GM13977 (cell line): ENCODE measurements at regions not wholly inside any gene's neighbourhood (a gene's known extent, or its start where the extent isn't known, plus 50 kb on each side); places are given as distances from the start of the nearest gene placed in this dataset.

Source experiments
- DNase-seq: peaks from one replicate; pipeline ENCODE4 v3.0.0; 2012; ENCODE audit warnings: low spot score
- in situ Hi-C: fragments of 300-500 bp; cut with MboI; formaldehyde crosslinking; loops from one replicate; pipeline ENCODE4 v1.12.0; 2022; ENCODE audit warnings: low sequenced_read_pairs, low pct_unique_long_range_greater_than_20kb, mixed read lengths, inconsistent platforms; ENCODE audit not compliant: unreplicated experiment
- TF ChIP-seq, protein P1 (sequence below): IDR thresholded peaks from 2 replicates; pipeline ENCODE4 v1.5.1; 2012; ENCODE audit warnings: mild to moderate bottlenecking, control low read depth; ENCODE audit not compliant: insufficient read depth; ENCODE audit errors: extremely low read depth, missing control alignments

- TF ChIP-seq, protein P1, sequence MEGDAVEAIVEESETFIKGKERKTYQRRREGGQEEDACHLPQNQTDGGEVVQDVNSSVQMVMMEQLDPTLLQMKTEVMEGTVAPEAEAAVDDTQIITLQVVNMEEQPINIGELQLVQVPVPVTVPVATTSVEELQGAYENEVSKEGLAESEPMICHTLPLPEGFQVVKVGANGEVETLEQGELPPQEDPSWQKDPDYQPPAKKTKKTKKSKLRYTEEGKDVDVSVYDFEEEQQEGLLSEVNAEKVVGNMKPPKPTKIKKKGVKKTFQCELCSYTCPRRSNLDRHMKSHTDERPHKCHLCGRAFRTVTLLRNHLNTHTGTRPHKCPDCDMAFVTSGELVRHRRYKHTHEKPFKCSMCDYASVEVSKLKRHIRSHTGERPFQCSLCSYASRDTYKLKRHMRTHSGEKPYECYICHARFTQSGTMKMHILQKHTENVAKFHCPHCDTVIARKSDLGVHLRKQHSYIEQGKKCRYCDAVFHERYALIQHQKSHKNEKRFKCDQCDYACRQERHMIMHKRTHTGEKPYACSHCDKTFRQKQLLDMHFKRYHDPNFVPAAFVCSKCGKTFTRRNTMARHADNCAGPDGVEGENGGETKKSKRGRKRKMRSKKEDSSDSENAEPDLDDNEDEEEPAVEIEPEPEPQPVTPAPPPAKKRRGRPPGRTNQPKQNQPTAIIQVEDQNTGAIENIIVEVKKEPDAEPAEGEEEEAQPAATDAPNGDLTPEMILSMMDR: no peak
- DNase-seq: no peak
- in situ Hi-C loops: no loop called here
Observed at GRCh38 chr3:21138085-21138484, 612.9 kb downstream of the ZNF385D start.

GRCh38 chr3:21132896-21133295, 618.1 kb downstream of the ZNF385D start:
- in situ Hi-C loops: no loop called here
- TF ChIP-seq, protein P1: no peak
- DNase-seq: no peak

DNA sequence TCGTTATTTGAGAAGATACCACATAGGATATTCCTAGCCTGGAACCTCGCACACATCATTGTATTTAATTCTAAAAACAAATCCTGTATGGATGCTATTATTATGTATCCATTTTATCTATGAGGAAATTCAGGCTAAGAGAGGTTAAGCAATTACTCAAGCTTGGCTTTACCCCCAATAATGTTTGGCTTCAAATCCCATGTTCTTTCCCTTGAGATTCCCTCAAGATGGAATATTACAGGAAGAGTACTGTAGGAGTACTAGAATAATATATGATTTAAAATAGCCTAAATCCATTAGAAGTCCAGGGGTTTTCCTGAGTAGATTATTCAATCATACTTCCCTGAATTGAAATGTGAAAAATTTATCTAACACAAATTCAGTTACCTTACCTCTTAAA, 630.2 kb downstream of the ZNF385D start:
- TF ChIP-seq, protein P1: no peak
- in situ Hi-C loops: no loop called here
- no peak for DNase-seq

- in situ Hi-C loops: no loop called here
- TF ChIP-seq, protein P1: no peak
- no peak for DNase-seq
Observed at GRCh38 chr3:21117370-21117769, 633.6 kb downstream of the ZNF385D start.

DNA sequence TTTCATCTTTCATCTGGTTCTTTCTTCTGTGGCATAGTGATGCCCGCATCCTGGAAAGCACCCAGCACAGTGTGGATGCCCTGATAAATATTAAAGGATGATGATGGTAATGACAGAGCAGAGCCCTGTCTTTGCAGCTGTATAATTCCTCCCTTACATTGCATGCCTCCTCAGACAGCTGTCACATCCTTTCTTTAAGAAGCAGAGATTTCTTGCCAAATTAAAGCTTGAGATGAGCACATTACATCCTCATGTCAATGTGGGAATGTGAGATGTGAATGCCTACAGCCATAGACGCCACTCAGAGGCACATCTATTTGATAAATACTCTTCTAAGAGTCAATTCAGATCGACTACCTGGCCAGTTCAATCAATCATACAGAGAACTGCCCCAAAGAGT, 642.0 kb downstream of the ZNF385D start:
- no peak for DNase-seq
- in situ Hi-C loops: no loop called here
- TF ChIP-seq, protein P1: no peak

DNA sequence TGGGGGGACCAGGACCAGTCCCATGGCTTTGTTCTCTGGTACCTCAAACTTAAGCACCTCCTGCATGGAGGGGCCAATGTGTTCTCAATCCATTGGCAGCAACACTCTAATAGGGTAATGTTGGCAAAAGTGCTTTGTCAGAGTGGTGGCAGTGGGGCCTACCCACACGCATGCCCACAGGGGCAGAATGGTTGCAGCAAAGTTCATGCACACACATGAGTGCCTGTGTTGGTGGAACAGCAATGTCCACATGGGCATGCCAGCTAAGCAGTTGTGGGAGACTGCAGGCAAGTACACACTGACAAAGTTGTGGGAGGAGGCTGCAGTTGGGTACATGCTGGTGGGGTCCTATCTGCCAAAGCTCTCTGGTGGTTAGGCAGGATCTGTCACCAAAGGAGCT, 645.2 kb downstream of the ZNF385D start:
- TF ChIP-seq, protein P1: no peak
- in situ Hi-C loops: no loop called here
- no peak for DNase-seq
